ENCODE measurements at regions not wholly inside any gene's neighbourhood (a gene's known extent, or its start where the extent isn't known, plus 50 kb on each side); places are given as distances from the start of the nearest gene placed in this dataset.

GRCh38 chr2:103960129-103960513, 893.8 kb upstream of the POU3F3 start:
- DNase-seq = no peak

DNA sequence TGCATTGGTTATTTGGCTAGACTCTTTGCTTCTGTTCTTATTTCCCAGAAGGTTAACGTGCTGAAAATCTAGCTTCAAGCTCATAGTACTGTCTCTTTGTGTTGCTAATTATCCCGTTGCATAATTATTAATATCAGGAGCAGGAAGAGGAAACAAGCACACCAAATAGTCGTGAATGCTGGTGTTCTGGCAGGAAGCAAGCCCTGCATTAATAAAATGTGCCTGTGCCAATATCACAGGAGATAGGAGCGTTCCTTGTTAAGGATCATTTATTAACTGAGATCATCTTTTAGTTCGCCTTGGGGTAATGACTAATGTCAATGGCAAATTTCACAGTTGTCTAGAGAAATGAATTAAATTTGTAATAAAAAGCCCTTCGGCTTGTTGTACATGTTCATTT, 893.0 kb upstream of the POU3F3 start:
- no peak for DNase-seq

DNA sequence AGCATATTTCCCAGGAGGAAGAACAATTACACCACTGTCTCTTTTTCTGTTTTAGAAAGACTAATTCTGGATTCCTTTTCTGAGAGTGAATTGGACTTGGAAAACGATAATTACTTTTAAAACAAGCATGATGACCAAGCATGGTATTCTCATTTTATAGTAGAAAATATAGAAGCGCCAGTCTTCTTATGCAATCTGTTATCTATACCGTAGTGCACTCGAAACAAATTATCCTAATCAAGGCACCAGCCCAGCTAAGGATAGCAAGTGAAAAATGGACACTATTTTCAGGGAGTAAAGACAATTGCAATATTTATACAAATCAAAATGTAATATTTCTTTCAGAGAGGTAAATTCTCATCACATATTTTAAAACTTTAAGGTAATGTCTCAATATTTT, 892.1 kb upstream of the POU3F3 start:
- no peak for DNase-seq

DNA sequence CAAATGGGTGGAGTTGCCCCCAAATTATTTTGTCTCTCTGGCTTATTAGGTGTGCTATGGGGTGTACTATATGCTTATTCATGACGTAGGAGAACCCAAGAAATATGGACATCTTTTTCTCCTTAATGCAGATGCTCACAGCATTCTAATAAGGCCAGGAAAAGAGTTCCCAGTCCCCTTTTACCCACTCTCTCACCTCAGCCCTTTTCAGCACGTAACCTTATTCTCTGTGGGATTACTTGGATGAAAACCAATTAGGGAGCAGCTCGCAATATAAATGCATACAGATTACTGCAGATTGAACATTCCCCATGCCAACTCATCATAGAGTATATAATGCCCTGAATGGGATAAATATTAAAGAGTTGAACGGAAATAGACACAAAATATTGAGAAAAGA, 891.2 kb upstream of the POU3F3 start:
- no peak for DNase-seq

DNA sequence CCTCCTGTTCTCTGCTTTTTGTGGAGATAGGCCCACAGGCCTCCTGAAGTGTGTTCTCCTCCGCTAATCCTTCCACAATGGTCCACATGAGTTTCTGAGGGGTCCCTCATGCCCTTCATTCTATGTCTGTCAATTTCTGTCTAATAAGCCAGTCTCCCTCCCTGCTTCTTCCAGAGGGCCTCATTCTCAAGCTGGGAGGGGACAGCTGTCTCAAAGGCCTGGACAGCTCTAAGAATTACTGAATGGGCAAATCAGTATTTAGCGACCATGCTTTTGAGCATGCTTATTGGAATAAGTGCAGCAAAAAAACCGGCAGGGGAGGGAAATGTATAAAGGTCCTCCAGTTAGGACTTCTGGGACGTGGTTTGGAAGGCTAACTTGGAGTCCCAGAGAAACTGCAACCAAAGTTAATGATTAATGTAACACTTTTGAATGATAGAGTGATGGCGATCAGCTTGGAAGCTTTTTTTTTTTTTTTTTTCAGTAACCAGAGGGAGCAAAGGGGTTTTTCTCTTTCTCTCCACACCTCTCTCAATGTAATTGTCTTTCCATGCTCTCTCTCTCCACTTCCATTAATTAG, 890.7 kb upstream of the POU3F3 start:
- no peak for DNase-seq

- DNase-seq = no peak
These were observed 876.7 kb upstream of the POU3F3 start for GRCh38 chr2:103977241-103977640.

- DNase-seq = no peak
These were observed 876.2 kb upstream of the POU3F3 start for GRCh38 chr2:103977668-103978067.

GRCh38 chr2:103980401-103980800, 873.5 kb upstream of the POU3F3 start:
- no peak for DNase-seq

DNA sequence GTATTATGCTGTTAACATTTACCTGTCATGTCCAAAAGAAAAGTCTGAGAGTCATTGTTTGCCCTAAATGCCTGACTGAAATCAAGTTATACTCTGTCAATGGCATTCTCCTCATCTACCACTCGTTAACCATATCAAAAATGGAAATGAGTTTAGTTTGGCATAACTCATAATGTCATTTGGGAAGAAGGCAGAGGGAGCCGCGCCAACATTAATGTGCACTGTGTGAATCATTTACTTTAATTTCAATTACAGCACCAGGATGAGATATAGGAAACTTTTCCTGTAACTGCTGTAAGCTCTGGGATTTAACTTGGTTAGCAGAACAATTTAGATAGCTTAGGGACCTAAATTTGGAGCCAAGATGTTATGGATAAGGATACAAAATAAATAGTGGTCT, 871.2 kb upstream of the POU3F3 start:
- DNase-seq = no peak

- DNase-seq = peak; percentile 21
These were observed 867.9 kb upstream of the POU3F3 start for GRCh38 chr2:103986001-103986400.

- DNase-seq = no peak
These were observed 862.3 kb upstream of the POU3F3 start for GRCh38 chr2:103991591-103991990.

- DNase-seq = no peak
These were observed 849.1 kb upstream of the POU3F3 start for GRCh38 chr2:104004821-104005220.

DNA sequence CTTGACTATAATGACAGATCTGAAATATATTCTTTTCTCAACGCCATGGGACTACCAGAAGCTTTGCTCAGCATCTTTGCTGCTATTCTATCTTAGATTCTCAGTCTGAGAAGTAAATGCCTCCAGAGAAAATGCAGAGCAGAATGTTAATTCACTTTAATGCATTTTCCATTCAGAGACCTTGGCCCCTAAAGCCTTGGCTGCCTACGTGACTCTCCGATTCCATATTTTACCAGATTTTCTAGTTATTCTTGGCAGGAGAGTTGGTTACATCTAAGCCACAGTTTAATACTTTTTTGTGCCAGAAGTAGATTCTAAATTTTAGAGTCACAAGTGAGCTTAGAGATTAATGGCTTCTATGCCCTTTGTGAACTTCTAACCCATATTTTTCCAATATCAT, 837.1 kb upstream of the POU3F3 start:
- DNase-seq = no peak

DNA sequence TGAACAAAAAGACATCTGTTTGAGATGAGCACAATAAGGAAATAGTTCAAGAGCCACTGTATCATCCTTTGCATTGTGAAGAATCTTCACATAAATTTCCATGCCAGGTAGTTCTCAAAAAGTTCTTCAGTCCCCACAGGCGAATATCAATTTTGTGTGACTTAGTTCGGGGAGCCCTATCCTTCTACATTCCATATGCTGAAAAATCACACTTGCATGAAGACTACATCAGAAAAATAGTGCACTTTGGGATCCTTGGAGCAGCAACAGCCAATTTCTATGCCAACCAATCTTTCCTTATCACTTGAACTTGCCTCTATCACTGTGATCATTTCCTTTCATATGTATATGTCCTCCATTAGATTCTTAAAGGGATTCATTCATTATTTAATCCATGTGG, 830.6 kb upstream of the POU3F3 start:
- DNase-seq = no peak

GRCh38 chr2:104023765-104024164, 830.1 kb upstream of the POU3F3 start:
- DNase-seq = no peak

- no peak for DNase-seq
These were observed 828.6 kb upstream of the POU3F3 start for GRCh38 chr2:104025295-104025694.

- no peak for DNase-seq
These were observed 827.2 kb upstream of the POU3F3 start for GRCh38 chr2:104026725-104027124.

DNA sequence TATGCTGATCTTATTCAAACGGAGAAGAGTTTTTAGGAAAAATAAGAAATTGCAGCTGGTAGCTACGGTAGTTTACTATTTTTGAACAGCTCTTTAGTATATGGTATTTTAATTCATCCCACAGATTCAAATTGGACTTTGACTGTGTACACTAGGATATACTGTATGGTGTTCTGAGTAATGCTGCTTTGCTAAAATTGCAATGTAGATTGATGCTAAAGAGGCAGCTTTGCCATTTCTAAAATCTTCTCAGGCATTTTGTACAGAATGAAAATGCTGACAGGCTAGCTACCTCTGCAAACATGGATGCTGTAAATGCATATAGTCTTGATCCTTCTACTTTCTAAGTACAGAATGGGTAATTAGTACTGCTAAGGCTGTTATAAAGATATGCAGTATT, 826.6 kb upstream of the POU3F3 start:
- no peak for DNase-seq

GRCh38 chr2:104028061-104028460, 825.9 kb upstream of the POU3F3 start:
- peak; percentile 83 for DNase-seq

DNA sequence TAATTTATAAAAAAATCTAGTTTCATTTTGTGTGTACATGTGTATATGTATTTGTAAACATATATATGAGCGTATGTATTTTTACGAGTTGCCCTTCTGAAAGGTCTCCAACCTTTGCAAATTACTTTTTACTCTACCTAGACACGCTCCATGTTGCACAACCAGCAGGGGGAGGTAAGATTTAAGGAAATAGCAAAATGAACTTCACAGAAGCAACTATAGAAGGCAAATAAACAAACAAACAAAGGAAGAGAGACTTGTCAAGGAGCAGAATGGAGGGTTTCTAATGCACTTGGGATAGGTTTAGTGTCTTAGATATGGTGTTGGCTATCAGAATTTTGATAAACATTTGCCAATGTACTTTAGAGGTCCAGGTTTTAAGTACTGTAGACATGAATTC, 820.5 kb upstream of the POU3F3 start:
- peak; percentile 54 for DNase-seq

GRCh38 chr2:104040771-104041170, 813.1 kb upstream of the POU3F3 start:
- DNase-seq = no peak

GRCh38 chr2:104041351-104041750, 812.6 kb upstream of the POU3F3 start:
- no peak for DNase-seq

DNA sequence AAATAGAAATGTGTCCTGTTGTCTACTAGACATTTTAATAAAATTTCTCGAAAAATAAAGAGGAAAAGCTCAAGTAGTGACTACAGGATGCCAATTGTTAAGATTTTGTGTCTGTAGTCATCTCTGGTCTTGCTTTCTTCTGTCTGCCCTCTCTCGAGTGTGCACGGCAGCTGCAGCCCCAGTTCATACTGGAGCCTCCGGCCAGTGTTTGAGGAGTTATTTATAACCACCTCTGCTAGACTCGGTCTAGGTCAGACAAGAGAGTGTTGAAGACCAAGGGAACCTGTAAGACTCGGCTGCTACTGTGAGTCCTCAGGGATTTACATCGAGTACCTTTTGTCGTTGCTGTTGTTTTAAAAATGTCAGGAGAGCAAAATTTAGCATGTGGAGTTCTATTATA, 810.1 kb upstream of the POU3F3 start:
- DNase-seq = no peak

DNA sequence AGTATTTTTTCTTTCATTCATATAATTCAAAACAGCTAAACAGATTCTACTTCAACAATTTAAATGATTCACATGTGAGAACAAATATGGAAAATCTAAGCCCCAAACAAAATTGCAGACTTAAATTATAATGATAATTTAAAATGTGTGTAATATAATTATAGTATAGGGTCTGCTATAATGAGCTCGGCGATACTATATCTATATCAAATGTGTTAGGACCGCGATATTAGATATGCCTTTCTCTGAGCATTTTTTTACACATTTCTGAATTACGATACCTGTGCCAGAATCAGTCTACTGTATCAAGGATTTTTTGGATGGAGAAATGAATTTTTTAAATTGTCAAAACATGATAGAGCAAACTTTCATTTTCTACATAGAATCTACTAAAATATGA, 808.8 kb upstream of the POU3F3 start:
- no peak for DNase-seq

DNA sequence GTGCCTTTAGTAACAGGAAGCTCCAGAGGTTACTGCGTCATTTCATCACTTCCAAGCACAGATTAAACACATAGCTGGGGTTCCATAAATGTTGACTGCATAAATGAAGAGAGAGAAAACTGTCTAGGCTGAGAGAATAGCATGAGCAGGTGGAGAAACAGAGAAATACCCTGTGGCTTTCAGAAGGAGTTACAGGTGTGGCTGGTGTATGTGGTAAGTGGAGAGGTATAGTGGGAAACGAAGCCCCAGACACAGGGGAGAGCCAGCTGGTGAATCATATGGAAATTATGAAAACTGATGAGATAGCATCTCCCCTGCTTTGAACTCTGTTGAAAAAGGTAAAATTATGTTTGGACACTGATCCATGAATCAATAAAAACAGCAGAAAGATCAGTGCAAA, 807.4 kb upstream of the POU3F3 start:
- DNase-seq = peak; percentile 15

- no peak for DNase-seq
These were observed 806.4 kb upstream of the POU3F3 start for GRCh38 chr2:104047516-104047915.

All from NCI-H1105 treated with DMSO at 0.1 percent for 48 hours (cell line).